ENCODE measurements at regions not wholly inside any gene's neighbourhood (a gene's known extent, or its start where the extent isn't known, plus 50 kb on each side); places are given as distances from the start of the nearest gene placed in this dataset.

DNA sequence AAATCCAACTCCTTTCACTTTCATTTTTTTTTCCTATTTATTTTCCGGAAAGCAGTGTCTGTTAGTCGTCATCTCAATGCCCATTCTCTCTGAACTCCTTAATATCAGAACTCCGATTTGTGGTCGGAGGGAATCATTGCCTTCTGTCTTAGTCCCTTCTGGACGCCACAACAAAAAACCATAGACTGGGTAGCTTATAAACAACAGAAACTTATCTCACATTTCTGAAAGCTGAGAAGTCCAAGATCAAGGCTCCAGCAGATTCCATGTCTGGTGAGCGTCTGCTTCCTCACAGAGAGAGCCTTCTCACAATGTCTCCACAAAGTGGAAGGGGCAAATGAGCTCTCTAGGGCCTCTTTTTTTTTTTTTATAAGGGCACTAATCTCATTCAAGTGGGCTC, 296.6 kb upstream of the CDH11 start:
- H2AFZ ChIP-seq (ENCODE audit: low read length) = no peak overlapping the region
- FAIRE-seq = no peak
- BruUV-seq (replicated peaks) = no TSS peak

More for the DNA sequence above, 296.6 kb upstream of the CDH11 start:
- no peak overlapping the region for H3K27ac ChIP-seq (ENCODE audit: extremely low read length, insufficient read depth, low read length)
- ATAC-seq (no peak), DNase-seq (ENCODE audit: low spot score) (no peak)
- H3K9me3 ChIP-seq (ENCODE audit: low read length) = peaks cover 37% of the 10 kb centered on the region
- intact Hi-C loops (cut with micrococcal nuclease; ENCODE audit: unreplicated experiment) (no loop called here), in situ Hi-C loops (cut with HindIII; ENCODE audit: extremely low pct_ligation_motif_present, low pct_unique_long_range_greater_than_20kb) (no loop called here)
- no peaks in the 10 kb centered on the region for H3K27me3 ChIP-seq (ENCODE audit: control insufficient read depth in 1 of 2, insufficient read depth in 2 of 2, low read length in 2 of 2)
- H3K4me3 ChIP-seq (replicated peaks in 1 of 3; ENCODE audit: insufficient read depth in 1 of 3, low read depth in 2 of 3, low read length in 3 of 3) = no peak overlapping the region
- TF ChIP-seq, protein P1, sequence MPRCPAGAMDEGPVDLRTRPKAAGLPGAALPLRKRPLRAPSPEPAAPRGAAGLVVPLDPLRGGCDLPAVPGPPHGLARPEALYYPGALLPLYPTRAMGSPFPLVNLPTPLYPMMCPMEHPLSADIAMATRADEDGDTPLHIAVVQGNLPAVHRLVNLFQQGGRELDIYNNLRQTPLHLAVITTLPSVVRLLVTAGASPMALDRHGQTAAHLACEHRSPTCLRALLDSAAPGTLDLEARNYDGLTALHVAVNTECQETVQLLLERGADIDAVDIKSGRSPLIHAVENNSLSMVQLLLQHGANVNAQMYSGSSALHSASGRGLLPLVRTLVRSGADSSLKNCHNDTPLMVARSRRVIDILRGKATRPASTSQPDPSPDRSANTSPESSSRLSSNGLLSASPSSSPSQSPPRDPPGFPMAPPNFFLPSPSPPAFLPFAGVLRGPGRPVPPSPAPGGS (CRISPR knock-in tag; IDR thresholded peaks at IDR 0.05) = no peak
- no peak for TF ChIP-seq ZNF629 (CRISPR knock-in tag; conservative IDR thresholded peaks at IDR 0.05)
- TF ChIP-seq HHEX (CRISPR knock-in tag; IDR thresholded peaks at IDR 0.05) = no peak
- TF ChIP-seq, protein P2, sequence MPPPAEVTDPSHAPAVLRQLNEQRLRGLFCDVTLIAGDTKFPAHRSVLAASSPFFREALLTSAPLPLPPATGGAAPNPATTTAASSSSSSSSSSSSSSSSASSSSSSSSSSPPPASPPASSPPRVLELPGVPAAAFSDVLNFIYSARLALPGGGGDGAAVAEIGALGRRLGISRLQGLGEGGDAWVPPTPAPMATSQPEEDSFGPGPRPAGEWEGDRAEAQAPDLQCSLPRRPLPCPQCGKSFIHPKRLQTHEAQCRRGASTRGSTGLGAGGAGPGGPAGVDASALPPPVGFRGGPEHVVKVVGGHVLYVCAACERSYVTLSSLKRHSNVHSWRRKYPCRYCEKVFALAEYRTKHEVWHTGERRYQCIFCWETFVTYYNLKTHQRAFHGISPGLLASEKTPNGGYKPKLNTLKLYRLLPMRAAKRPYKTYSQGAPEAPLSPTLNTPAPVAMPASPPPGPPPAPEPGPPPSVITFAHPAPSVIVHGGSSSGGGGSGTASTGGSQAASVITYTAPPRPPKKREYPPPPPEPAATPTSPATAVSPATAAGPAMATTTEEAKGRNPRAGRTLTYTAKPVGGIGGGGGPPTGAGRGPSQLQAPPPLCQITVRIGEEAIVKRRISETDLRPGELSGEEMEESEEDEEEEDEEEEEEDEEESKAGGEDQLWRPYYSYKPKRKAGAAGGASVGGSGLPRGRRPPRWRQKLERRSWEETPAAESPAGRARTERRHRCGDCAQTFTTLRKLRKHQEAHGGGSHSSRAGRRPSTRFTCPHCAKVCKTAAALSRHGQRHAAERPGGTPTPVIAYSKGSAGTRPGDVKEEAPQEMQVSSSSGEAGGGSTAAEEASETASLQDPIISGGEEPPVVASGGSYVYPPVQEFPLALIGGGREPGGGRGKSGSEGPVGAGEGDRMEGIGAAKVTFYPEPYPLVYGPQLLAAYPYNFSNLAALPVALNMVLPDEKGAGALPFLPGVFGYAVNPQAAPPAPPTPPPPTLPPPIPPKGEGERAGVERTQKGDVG (CRISPR knock-in tag; IDR thresholded peaks at IDR 0.05; ENCODE audit: borderline replicate concordance) = no peak
- no peak for TF ChIP-seq ZNF737 (CRISPR knock-in tag; IDR thresholded peaks at IDR 0.05; ENCODE audit: borderline replicate concordance)
- TF ChIP-seq, protein P3, sequence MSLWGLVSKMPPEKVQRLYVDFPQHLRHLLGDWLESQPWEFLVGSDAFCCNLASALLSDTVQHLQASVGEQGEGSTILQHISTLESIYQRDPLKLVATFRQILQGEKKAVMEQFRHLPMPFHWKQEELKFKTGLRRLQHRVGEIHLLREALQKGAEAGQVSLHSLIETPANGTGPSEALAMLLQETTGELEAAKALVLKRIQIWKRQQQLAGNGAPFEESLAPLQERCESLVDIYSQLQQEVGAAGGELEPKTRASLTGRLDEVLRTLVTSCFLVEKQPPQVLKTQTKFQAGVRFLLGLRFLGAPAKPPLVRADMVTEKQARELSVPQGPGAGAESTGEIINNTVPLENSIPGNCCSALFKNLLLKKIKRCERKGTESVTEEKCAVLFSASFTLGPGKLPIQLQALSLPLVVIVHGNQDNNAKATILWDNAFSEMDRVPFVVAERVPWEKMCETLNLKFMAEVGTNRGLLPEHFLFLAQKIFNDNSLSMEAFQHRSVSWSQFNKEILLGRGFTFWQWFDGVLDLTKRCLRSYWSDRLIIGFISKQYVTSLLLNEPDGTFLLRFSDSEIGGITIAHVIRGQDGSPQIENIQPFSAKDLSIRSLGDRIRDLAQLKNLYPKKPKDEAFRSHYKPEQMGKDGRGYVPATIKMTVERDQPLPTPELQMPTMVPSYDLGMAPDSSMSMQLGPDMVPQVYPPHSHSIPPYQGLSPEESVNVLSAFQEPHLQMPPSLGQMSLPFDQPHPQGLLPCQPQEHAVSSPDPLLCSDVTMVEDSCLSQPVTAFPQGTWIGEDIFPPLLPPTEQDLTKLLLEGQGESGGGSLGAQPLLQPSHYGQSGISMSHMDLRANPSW (CRISPR knock-in tag; IDR thresholded peaks at IDR 0.05; ENCODE audit: borderline replicate concordance) = no peak
- TF ChIP-seq ZNF460 (CRISPR knock-in tag; IDR thresholded peaks at IDR 0.05; ENCODE audit: borderline replicate concordance) = no peak
- no peak for TF ChIP-seq CAMTA2 (CRISPR knock-in tag; IDR thresholded peaks at IDR 0.05; ENCODE audit: borderline replicate concordance)
- TF ChIP-seq JUN (CRISPR knock-in tag; IDR thresholded peaks at IDR 0.05) = no peak
- no peak for TF ChIP-seq KLF6 (CRISPR knock-in tag; IDR thresholded peaks at IDR 0.05)
- no peak for TF ChIP-seq MAFK (conservative IDR thresholded peaks at IDR 0.05 in 1 of 2, IDR thresholded peaks at IDR 0.05 in 1 of 2; ENCODE audit: low read length in 2 of 2)
- TF ChIP-seq MBNL3 (CRISPR knock-in tag; conservative IDR thresholded peaks at IDR 0.05) = no peak
- WGBS (ENCODE audit: low lambda C conversion rate) = 7% methylated on average over 6 of the region's 6 CpGs
- no peaks in the 10 kb centered on the region for H3K79me2 ChIP-seq (ENCODE audit: insufficient read depth, low read length)
- ChIA-PET POLR2A (no interaction called here), CTCF (ENCODE audit: low intra/inter-chr PET ratio, low total read pairs) (no interaction called here)
- H3K36me3 ChIP-seq (replicated peaks in 1 of 2; ENCODE audit: control insufficient read depth in 1 of 2, insufficient read depth in 2 of 2, low read length in 2 of 2) = no peaks in the 10 kb centered on the region
- H4K20me1 ChIP-seq (ENCODE audit: insufficient read depth, low read length) = no peaks in the 10 kb centered on the region
- no peak overlapping the region for H3K9ac ChIP-seq (ENCODE audit: insufficient read depth, low read depth, low read length)
- no peak overlapping the region for H3K4me2 ChIP-seq (ENCODE audit: low read depth, low read length)
- no peaks in the 10 kb centered on the region for H3K4me1 ChIP-seq (ENCODE audit: insufficient read depth, low read length)
